ENCODE measurements at regions not wholly inside any gene's neighbourhood (a gene's known extent, or its start where the extent isn't known, plus 50 kb on each side); places are given as distances from the start of the nearest gene placed in this dataset.
"Not testable (repeated sequence)": the region's sequence is repeated elsewhere in the genome, so short reads cannot be mapped to it uniquely, and the experiment has no call there.

GRCh38 chr15:84533705-84534104 lies 67.1 kb upstream of the ZSCAN2 start:
- not testable (repeated sequence) for TF ChIP-seq CTCF (conservative IDR thresholded peaks at IDR 0.05; ENCODE audit: low read depth, low read length); EZH2 (IDR thresholded peaks at IDR 0.05; ENCODE audit: low read length, unreplicated experiment); EZH2phosphoT487 (IDR thresholded peaks at IDR 0.05; ENCODE audit: borderline replicate concordance, low read length)
